DOHH2 (cell line): ENCODE measurements at regions not wholly inside any gene's neighbourhood (a gene's known extent, or its start where the extent isn't known, plus 50 kb on each side); places are given as distances from the start of the nearest gene placed in this dataset.

Source experiments
- H3F3A ChIP-seq: fragments of 200-600 bp; sonication (generic), shearing (Covaris generic); 2 replicates; pipeline ENCODE4 v1.6.0; 2016; ENCODE audit warnings: antibody characterized with exemption, mild to moderate bottlenecking; ENCODE audit not compliant: control insufficient read depth, insufficient read depth
- H3K27ac ChIP-seq: fragments of 200-600 bp; sonication (generic); 2 replicates; pipeline ENCODE4 v1.5.1; 2014; ENCODE audit warnings: low read depth, mild to moderate bottlenecking, low read length, moderate library complexity
- H3K27me3 ChIP-seq: fragments of 200-600 bp; sonication (generic); 2 replicates; pipeline ENCODE4 v1.6.1; 2014; ENCODE audit warnings: mild to moderate bottlenecking, low read length, mixed read lengths; ENCODE audit not compliant: control insufficient read depth
- H3K36me3 ChIP-seq: fragments of 200-600 bp; sonication (generic); 2 replicates; pipeline ENCODE4 v1.6.1; 2014; ENCODE audit warnings: mild to moderate bottlenecking, low read length, moderate library complexity, mixed read lengths; ENCODE audit not compliant: control insufficient read depth
- H3K4me1 ChIP-seq: fragments of 200-600 bp; sonication (generic); 2 replicates; pipeline ENCODE4 v1.6.1; 2014; ENCODE audit warnings: mild to moderate bottlenecking, low read length, mixed read lengths; ENCODE audit not compliant: control insufficient read depth
- H3K4me2 ChIP-seq: fragments of 200-600 bp; sonication (generic); 2 replicates; pipeline ENCODE4 v1.6.0; 2014; ENCODE audit warnings: mild to moderate bottlenecking, low read length, moderate library complexity
- H3K4me3 ChIP-seq: fragments of 200-600 bp; sonication (generic); 2 replicates; pipeline ENCODE4 v1.5.1; 2014; ENCODE audit warnings: mild to moderate bottlenecking, low read length, mixed read lengths
- H3K79me2 ChIP-seq: fragments of 200-600 bp; sonication (generic); 2 replicates; pipeline ENCODE4 v1.6.1; 2014; ENCODE audit warnings: mild to moderate bottlenecking, low read length, mixed read lengths; ENCODE audit not compliant: control insufficient read depth
- H3K9me2 ChIP-seq: fragments of 200-600 bp; sonication (generic); replicated peaks from 2 replicates; pipeline ENCODE4 v1.6.1; 2014; ENCODE audit warnings: mild to moderate bottlenecking, low read length, mixed read lengths; ENCODE audit not compliant: control insufficient read depth
- H3K9me3 ChIP-seq: fragments of 200-600 bp; sonication (generic); 2 replicates; pipeline ENCODE4 v1.6.1; 2014; ENCODE audit warnings: antibody characterized with exemption, low read length, mixed read lengths; ENCODE audit not compliant: control insufficient read depth, insufficient read depth
- H4K20me1 ChIP-seq: fragments of 200-600 bp; sonication (generic); 2 replicates; pipeline ENCODE4 v1.6.0; 2014; ENCODE audit warnings: low read depth, mild to moderate bottlenecking, antibody characterized with exemption, low read length, moderate library complexity; ENCODE audit not compliant: control insufficient read depth, insufficient read depth
- CTCF ChIP-seq: fragments of 200-600 bp; sonication (generic); IDR thresholded peaks from one replicate; pipeline ENCODE4 v1.5.1; 2014; ENCODE audit warnings: antibody characterized with exemption, mild to moderate bottlenecking, low read depth, low read length; ENCODE audit not compliant: poor library complexity, severe bottlenecking
- EZH2phosphoT487 ChIP-seq: fragments of 200-600 bp; sonication (generic); IDR thresholded peaks from 2 replicates; pipeline ENCODE4 v1.6.1; 2017; ENCODE audit warnings: borderline replicate concordance, mild to moderate bottlenecking, antibody characterized with exemption, low read length, moderate library complexity, mixed read lengths

- Histone ChIP-seq H3K36me3 (no peaks in the 10 kb centered on the region), H3K27me3 (no peaks in the 10 kb centered on the region), H3K27ac (no peak overlapping the region), H3K79me2 (no peaks in the 10 kb centered on the region), H3K9me3 (no peaks in the 10 kb centered on the region), H3K4me1 (no peaks in the 10 kb centered on the region), H3F3A (no peaks in the 10 kb centered on the region), H4K20me1 (no peaks in the 10 kb centered on the region), H3K9me2 (no peaks in the 10 kb centered on the region), H3K4me3 (no peak overlapping the region), H3K4me2 (no peak overlapping the region)
- no peak for TF ChIP-seq CTCF
Observed at GRCh38 chr1:79575424-79575823, 568.9 kb upstream of the ADGRL4 start.

GRCh38 chr1:79568411-79568810 is 561.9 kb upstream of the ADGRL4 start:
- no peaks in the 10 kb centered on the region for H3K9me3 ChIP-seq
- no peaks in the 10 kb centered on the region for H4K20me1 ChIP-seq
- H3K79me2 ChIP-seq = no peaks in the 10 kb centered on the region

GRCh38 chr1:79561521-79561978 is 555.0 kb upstream of the ADGRL4 start:
- TF ChIP-seq CTCF = no peak
- no peak for TF ChIP-seq EZH2phosphoT487
- Histone ChIP-seq H4K20me1 (no peaks in the 10 kb centered on the region), H3K79me2 (no peaks in the 10 kb centered on the region), H3F3A (no peaks in the 10 kb centered on the region), H3K36me3 (no peaks in the 10 kb centered on the region), H3K9me3 (peaks cover 4% of the 10 kb centered on the region; the same call in 1 of the 2 replicates), H3K4me3 (no peak overlapping the region), H3K9me2 (no peaks in the 10 kb centered on the region), H3K4me2 (no peak overlapping the region), H3K4me1 (no peaks in the 10 kb centered on the region), H3K27me3 (no peaks in the 10 kb centered on the region), H3K27ac (no peak overlapping the region)

More at GRCh38 chr1:79568411-79568810, 561.9 kb upstream of the ADGRL4 start:
- Histone ChIP-seq H3F3A (no peaks in the 10 kb centered on the region), H3K4me1 (no peaks in the 10 kb centered on the region), H3K36me3 (no peaks in the 10 kb centered on the region), H3K9me2 (no peaks in the 10 kb centered on the region), H3K27ac (no peak overlapping the region), H3K4me2 (no peak overlapping the region), H3K4me3 (no peak overlapping the region), H3K27me3 (no peaks in the 10 kb centered on the region)
- no peak for TF ChIP-seq EZH2phosphoT487
- TF ChIP-seq CTCF = no peak

- Histone ChIP-seq H3K4me1 (no peaks in the 10 kb centered on the region), H4K20me1 (no peaks in the 10 kb centered on the region), H3K79me2 (no peaks in the 10 kb centered on the region), H3K4me3 (no peak overlapping the region), H3K27ac (no peak overlapping the region), H3K9me3 (no peaks in the 10 kb centered on the region; the same call in 1 of the 2 replicates), H3K27me3 (no peaks in the 10 kb centered on the region), H3K4me2 (no peak overlapping the region), H3F3A (no peaks in the 10 kb centered on the region), H3K36me3 (no peaks in the 10 kb centered on the region), H3K9me2 (no peaks in the 10 kb centered on the region)
- no peak for TF ChIP-seq CTCF
- TF ChIP-seq EZH2phosphoT487 = no peak
Observed at GRCh38 chr1:79556189-79556588, 549.7 kb upstream of the ADGRL4 start.
